ENCODE measurements at regions not wholly inside any gene's neighbourhood (a gene's known extent, or its start where the extent isn't known, plus 50 kb on each side); places are given as distances from the start of the nearest gene placed in this dataset.

DNA sequence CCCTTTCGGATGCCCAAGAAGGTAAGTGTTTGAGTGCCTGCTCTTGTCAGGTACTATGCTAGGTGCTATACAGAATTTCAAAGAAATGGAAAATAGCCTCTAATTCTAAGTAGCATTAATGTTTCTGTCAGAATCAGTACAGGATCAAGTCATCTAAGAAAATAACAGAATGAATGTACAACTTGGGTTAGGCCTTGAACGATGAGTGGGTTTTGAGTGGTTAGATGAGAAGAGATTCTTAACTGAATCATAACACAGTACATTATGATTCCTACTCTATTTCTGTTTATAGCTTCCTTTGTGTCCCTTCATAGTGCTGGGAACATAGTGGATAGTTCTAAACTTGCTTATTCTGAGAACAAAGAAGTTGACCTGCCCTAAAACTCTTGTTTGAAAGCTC, 253.9 kb downstream of the GLUD2 start:
- no peaks in the 10 kb centered on the region for H3K9me3 Mint-ChIP-seq

DNA sequence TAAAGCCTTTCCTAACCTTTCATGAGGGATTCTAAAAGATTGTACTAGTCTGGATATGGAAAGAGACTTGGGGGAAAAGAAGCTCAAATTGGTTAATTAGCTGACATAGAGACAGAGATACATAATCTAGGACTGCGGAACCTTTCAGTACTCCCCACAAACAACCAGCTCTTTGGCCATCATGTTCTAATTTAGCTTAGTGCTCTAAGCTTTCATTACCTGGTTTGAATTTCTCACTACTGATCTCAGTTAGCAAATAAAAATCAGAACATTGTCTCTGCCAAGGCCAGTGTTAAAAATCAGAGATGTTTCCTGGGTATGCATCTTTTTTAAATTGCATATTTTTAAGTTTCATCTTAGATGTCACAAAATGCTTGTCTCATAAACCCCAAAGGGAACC, 254.4 kb downstream of the GLUD2 start:
- no peak for ATAC-seq (ENCODE audit: low read depth)
- no peak overlapping the region for H3K4me3 Mint-ChIP-seq
- no peak for DNase-seq (ENCODE audit: low spot score in 2 of 2)
- H3K36me3 Mint-ChIP-seq = no peaks in the 10 kb centered on the region
- no peaks in the 10 kb centered on the region for H3K4me1 Mint-ChIP-seq
- H3K9me3 Mint-ChIP-seq = no peaks in the 10 kb centered on the region
- no peaks in the 10 kb centered on the region for H3K27me3 Mint-ChIP-seq
- H3K27ac Mint-ChIP-seq = no peak overlapping the region

More for the DNA sequence above, 253.9 kb downstream of the GLUD2 start:
- ATAC-seq (ENCODE audit: low read depth) = no peak
- H3K27me3 Mint-ChIP-seq = no peaks in the 10 kb centered on the region
- no peak for DNase-seq (ENCODE audit: low spot score in 2 of 2)
- H3K27ac Mint-ChIP-seq = no peak overlapping the region
- no peaks in the 10 kb centered on the region for H3K36me3 Mint-ChIP-seq
- no peak overlapping the region for H3K4me3 Mint-ChIP-seq
- H3K4me1 Mint-ChIP-seq = no peaks in the 10 kb centered on the region

DNA sequence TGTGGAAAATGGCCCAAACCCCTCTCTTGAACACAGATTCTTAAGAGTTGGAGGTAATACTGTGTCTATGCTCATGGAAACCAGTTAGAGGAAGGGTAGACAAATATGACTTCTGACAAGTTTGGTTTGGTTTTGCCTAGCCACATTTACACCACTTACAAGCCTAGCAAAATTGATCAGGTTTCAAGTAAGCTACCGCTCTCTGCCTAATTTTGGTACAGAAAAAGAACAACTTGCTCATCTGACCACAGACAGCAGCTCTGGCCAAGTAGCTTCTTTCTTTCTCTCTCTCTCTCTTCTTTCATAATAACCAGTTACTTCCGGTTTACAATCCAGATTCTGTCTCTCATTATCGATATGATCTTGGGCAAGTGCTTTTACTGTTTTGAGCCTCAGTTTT, 260.0 kb downstream of the GLUD2 start:
- DNase-seq (ENCODE audit: low spot score in 2 of 2) (no peak), ATAC-seq (ENCODE audit: low read depth) (no peak)
- Mint-ChIP-seq H3K9me3 (no peaks in the 10 kb centered on the region), H3K4me1 (no peaks in the 10 kb centered on the region), H3K27ac (no peak overlapping the region), H3K27me3 (no peaks in the 10 kb centered on the region), H3K36me3 (no peaks in the 10 kb centered on the region), H3K4me3 (no peak overlapping the region)

DNA sequence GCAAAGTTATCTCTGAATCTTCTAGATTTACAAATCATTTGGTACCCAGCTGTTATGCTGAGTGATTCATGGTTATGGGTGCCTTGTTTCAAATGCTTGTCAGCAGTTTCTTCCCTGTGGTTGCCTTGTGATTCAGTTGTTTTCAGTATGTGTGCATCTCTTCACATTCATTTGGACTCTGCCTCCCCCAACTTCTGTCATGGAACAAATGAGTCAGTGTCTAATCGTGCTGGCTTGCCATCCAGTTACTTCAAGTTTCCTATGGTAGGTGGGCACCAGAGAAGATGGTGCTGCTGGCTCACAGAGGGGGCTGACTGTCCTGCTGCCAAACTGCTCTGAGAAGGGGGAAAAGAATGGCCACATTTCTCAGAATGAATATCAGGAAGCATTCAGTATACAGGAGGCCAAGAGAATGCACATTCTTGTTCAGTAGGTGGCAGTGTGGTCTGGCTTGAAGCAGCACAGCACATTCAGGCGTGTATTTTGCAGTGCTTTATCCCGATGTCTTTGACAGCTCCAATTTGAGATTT, 260.9 kb downstream of the GLUD2 start:
- H3K9me3 Mint-ChIP-seq = no peaks in the 10 kb centered on the region
- H3K27me3 Mint-ChIP-seq = no peaks in the 10 kb centered on the region
- H3K36me3 Mint-ChIP-seq = no peaks in the 10 kb centered on the region
- no peak overlapping the region for H3K27ac Mint-ChIP-seq
- H3K4me1 Mint-ChIP-seq = no peaks in the 10 kb centered on the region
- DNase-seq (ENCODE audit: low spot score in 2 of 2) (no peak), ATAC-seq (ENCODE audit: low read depth) (no peak)
- no peak overlapping the region for H3K4me3 Mint-ChIP-seq

DNA sequence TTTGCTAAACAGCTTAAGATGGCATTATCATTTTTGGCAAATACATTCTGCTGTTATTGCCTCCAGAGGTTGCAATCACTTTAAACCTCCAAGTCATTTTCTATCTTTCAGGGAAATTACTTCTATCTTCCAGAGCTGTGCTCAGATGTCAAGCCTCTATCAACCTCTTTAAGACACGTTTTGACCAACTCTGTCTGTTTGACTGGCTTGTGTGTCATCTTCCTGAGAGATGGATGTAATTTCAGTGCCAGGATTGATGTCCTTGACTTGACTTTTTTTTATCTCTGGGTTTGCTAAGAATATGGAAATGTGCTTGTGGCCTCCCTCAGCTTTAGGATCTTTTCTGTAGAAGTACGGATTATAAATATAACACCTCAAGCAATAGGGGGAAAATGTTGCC, 263.4 kb downstream of the GLUD2 start:
- no peaks in the 10 kb centered on the region for H3K27me3 Mint-ChIP-seq
- no peaks in the 10 kb centered on the region for H3K4me1 Mint-ChIP-seq
- H3K27ac Mint-ChIP-seq = no peak overlapping the region
- no peaks in the 10 kb centered on the region for H3K9me3 Mint-ChIP-seq
- no peak for DNase-seq (ENCODE audit: low spot score in 2 of 2)
- H3K36me3 Mint-ChIP-seq = no peaks in the 10 kb centered on the region
- no peak for ATAC-seq (ENCODE audit: low read depth)
- H3K4me3 Mint-ChIP-seq = no peak overlapping the region

DNA sequence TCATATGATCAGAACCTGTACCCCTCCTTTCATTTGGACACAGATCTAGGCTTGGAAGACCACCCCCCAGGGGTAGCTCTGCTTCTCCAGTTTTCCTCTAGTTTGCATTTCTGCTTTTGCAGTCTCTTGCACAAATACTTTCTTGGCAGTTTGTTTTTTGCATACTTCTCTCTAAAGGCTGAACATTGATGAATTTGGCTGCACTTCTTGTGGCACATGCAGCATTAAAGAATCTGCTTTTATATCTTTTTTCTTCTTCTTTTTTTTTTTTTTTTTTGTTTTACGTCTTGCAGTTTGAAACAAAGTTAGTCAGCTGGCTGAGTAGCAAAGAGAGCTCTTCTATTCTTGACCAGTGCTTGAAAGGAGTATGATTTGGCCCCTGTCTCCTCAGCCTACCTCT, 273.0 kb downstream of the GLUD2 start:
- DNase-seq (ENCODE audit: low spot score in 2 of 2) (no peak), ATAC-seq (ENCODE audit: low read depth) (no peak)
- Mint-ChIP-seq H3K9me3 (no peaks in the 10 kb centered on the region), H3K27me3 (no peaks in the 10 kb centered on the region), H3K36me3 (no peaks in the 10 kb centered on the region), H3K27ac (no peak overlapping the region), H3K4me3 (no peak overlapping the region), H3K4me1 (no peaks in the 10 kb centered on the region)

- DNase-seq (ENCODE audit: low spot score in 2 of 2) (no peak), ATAC-seq (ENCODE audit: low read depth) (no peak)
- no peak overlapping the region for H3K4me3 Mint-ChIP-seq
- no peaks in the 10 kb centered on the region for H3K9me3 Mint-ChIP-seq
- H3K27ac Mint-ChIP-seq = no peak overlapping the region
- H3K27me3 Mint-ChIP-seq = no peaks in the 10 kb centered on the region
- H3K36me3 Mint-ChIP-seq = no peaks in the 10 kb centered on the region
- no peaks in the 10 kb centered on the region for H3K4me1 Mint-ChIP-seq
Measured at GRCh38 chrX:121322159-121322558, 274.7 kb downstream of the GLUD2 start.

DNA sequence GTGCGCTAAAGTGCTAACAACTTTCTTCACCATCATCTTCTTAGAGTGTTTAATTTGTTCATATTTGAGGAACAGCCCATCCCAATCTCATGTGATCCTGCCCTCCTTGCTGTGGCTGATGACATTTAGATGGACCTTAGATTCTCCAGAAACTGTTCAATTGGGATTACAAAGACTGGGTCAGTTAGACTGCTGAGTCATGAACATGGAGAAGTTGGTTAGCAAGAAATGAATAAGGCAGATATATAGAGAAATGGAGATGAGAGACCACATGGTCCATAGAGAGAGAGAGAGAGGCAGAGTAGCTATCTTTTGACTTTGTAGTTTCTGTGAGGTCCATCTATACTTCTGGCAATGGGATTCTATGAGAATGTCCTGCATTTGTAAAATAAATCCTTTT, 275.9 kb downstream of the GLUD2 start:
- no peaks in the 10 kb centered on the region for H3K27me3 Mint-ChIP-seq
- no peak overlapping the region for H3K4me3 Mint-ChIP-seq
- H3K27ac Mint-ChIP-seq = no peak overlapping the region
- H3K9me3 Mint-ChIP-seq = no peaks in the 10 kb centered on the region
- ATAC-seq (ENCODE audit: low read depth) (no peak), DNase-seq (ENCODE audit: low spot score in 2 of 2) (no peak)
- H3K4me1 Mint-ChIP-seq = no peaks in the 10 kb centered on the region
- H3K36me3 Mint-ChIP-seq = no peaks in the 10 kb centered on the region

- Mint-ChIP-seq H3K36me3 (no peaks in the 10 kb centered on the region), H3K4me3 (no peak overlapping the region), H3K27me3 (no peaks in the 10 kb centered on the region), H3K27ac (no peak overlapping the region), H3K9me3 (no peaks in the 10 kb centered on the region), H3K4me1 (no peaks in the 10 kb centered on the region)
- ATAC-seq (ENCODE audit: low read depth) (no peak), DNase-seq (ENCODE audit: low spot score in 2 of 2) (no peak)
Measured at GRCh38 chrX:121333942-121334341, 286.5 kb downstream of the GLUD2 start.

DNA sequence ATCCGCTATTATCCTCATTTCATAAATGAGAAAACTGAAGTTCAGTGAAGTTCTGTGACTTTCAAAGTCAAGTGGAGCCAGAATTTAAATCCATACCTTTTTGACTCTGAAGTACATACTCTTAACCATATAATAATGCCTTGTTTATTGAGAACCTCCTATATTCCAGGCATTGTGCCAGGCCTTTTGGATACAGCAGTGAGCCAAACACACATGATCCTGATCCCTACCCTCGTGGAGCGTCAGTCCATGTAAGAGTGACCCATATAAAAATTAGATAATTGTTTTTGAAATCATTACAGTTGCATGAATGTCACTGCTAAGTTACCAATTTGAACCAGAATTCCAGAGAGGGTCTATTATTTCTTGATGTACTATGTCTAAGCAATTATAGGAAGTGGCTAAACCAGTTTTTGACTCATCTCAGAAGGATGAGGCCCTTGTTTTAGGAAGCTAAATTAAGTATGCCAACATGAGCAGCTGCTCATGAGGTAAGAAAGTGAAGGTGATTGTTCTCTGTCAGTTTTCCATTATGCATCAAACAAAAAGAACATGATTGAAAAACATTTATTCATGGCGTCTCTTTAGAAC, 289.5 kb downstream of the GLUD2 start:
- Mint-ChIP-seq H3K27me3 (no peaks in the 10 kb centered on the region), H3K36me3 (no peaks in the 10 kb centered on the region), H3K4me1 (no peaks in the 10 kb centered on the region), H3K9me3 (no peaks in the 10 kb centered on the region), H3K27ac (no peak overlapping the region), H3K4me3 (no peak overlapping the region)
- DNase-seq (ENCODE audit: low spot score in 2 of 2) (no peak), ATAC-seq (ENCODE audit: low read depth) (no peak)

GRCh38 chrX:121337816-121338215, 290.4 kb downstream of the GLUD2 start:
- no peaks in the 10 kb centered on the region for H3K4me1 Mint-ChIP-seq
- DNase-seq (ENCODE audit: low spot score in 2 of 2) = no peak
- H3K27ac Mint-ChIP-seq = no peak overlapping the region
- H3K36me3 Mint-ChIP-seq = no peaks in the 10 kb centered on the region
- no peaks in the 10 kb centered on the region for H3K27me3 Mint-ChIP-seq
- no peak for ATAC-seq (ENCODE audit: low read depth)
- H3K4me3 Mint-ChIP-seq = no peak overlapping the region
- no peaks in the 10 kb centered on the region for H3K9me3 Mint-ChIP-seq

GRCh38 chrX:121349263-121349662, 301.9 kb downstream of the GLUD2 start:
- DNase-seq (ENCODE audit: low spot score in 2 of 2) (no peak), ATAC-seq (ENCODE audit: low read depth) (no peak)
- no peak overlapping the region for H3K4me3 Mint-ChIP-seq
- H3K36me3 Mint-ChIP-seq = no peaks in the 10 kb centered on the region
- H3K27ac Mint-ChIP-seq = no peak overlapping the region
- no peaks in the 10 kb centered on the region for H3K9me3 Mint-ChIP-seq
- no peaks in the 10 kb centered on the region for H3K4me1 Mint-ChIP-seq
- peaks cover 11% of the 10 kb centered on the region for H3K27me3 Mint-ChIP-seq

- Mint-ChIP-seq H3K27me3 (no peaks in the 10 kb centered on the region), H3K4me1 (no peaks in the 10 kb centered on the region), H3K27ac (no peak overlapping the region), H3K9me3 (no peaks in the 10 kb centered on the region), H3K4me3 (no peak overlapping the region), H3K36me3 (no peaks in the 10 kb centered on the region)
- DNase-seq (ENCODE audit: low spot score in 2 of 2) (no peak), ATAC-seq (ENCODE audit: low read depth) (no peak)
Measured at GRCh38 chrX:121356139-121356849, 308.9 kb downstream of the GLUD2 start.

- H3K9me3 Mint-ChIP-seq = no peaks in the 10 kb centered on the region
- ATAC-seq (ENCODE audit: low read depth) (no peak), DNase-seq (ENCODE audit: low spot score in 2 of 2) (no peak)
- H3K27ac Mint-ChIP-seq = no peak overlapping the region
- no peak overlapping the region for H3K4me3 Mint-ChIP-seq
- no peaks in the 10 kb centered on the region for H3K36me3 Mint-ChIP-seq
- H3K27me3 Mint-ChIP-seq = no peaks in the 10 kb centered on the region
- no peaks in the 10 kb centered on the region for H3K4me1 Mint-ChIP-seq
Measured at GRCh38 chrX:121356850-121357171, 309.4 kb downstream of the GLUD2 start.

DNA sequence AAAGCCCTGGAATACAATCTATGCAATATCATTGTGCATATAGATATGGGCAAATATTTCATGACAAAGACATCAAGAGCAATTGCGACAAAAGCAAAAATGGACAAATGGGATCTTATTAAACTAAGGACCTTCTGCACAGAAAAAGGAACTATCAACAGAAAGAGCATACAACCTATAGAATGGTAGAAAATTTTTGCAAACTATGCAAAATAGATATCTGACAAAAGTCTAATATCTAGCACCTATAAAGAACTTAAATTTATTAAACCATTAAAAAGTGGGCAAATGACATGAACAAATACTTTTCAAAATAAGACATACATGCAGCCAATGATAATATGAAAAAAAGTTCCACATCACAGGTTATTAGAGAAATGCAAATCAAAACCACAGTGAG, 312.9 kb downstream of the GLUD2 start:
- DNase-seq (ENCODE audit: low spot score in 2 of 2) (no peak), ATAC-seq (ENCODE audit: low read depth) (no peak)
- Mint-ChIP-seq H3K36me3 (no peaks in the 10 kb centered on the region), H3K27ac (no peak overlapping the region), H3K4me3 (no peak overlapping the region), H3K27me3 (no peaks in the 10 kb centered on the region), H3K9me3 (peaks cover 1% of the 10 kb centered on the region), H3K4me1 (no peaks in the 10 kb centered on the region)
